Activated CD4-positive, CD25-positive, alpha-beta regulatory T cell (primary cell): ENCODE measurements at regions not wholly inside any gene's neighbourhood (a gene's known extent, or its start where the extent isn't known, plus 50 kb on each side); places are given as distances from the start of the nearest gene placed in this dataset.

Experiments
- DNase-seq, 4 experiments: peaks; one replicate each; lab custom pipeline; 2025; lab: John Stamatoyannopoulos, UW

DNA sequence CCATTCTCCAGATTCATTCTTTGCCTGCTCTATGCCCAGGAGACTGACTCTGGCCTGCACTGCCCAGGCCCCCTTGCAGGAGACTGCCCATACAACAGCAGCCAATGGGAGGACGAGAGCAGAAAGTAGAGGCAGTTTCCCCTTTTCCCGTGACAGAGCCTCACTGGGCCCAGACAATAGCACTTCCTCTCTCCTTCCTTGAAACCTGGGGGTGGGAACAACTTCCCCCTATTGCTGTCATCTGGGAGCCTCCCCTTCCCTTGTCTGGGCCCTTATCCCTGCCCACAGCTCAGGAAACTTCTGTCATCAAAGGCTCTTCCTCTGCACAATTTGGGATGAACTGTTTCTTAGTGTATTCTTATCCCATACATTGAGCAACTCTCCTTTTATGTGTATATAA, 60.8 kb upstream of the KCNJ15 start:
- DNase-seq: no peak

- DNase-seq: no peak
These were observed 54.0 kb upstream of the KCNJ15 start for GRCh38 chr21:38202811-38203210.

GRCh38 chr21:38203229-38203628, 53.6 kb upstream of the KCNJ15 start:
- DNase-seq: no peak

- no peak for DNase-seq
These were observed 50.9 kb upstream of the KCNJ15 start for GRCh38 chr21:38205940-38206339.

DNA sequence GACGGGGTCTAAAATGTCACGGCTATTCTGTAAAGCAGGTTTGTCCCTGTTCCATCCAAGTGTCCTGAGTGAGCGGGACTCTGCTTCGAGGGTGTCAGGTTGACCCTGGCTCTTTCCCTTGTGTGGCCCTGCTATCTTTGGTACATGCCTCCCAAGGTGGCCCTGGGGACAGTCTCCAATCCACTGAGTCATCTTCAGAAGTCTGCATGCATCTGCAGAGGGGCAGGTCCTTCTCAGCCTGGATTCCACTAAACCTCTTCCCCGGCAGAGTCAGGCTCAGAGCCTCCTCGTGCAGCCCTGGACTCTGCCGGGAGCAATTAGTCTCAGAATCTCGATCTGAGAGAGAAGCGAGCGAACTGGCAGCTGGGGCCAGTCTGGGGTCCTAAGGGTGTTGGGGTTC, 50.1 kb upstream of the KCNJ15 start:
- DNase-seq: no peak
